ENCODE measurements at regions not wholly inside any gene's neighbourhood (a gene's known extent, or its start where the extent isn't known, plus 50 kb on each side); places are given as distances from the start of the nearest gene placed in this dataset.
"Not testable (repeated sequence)": the region's sequence is repeated elsewhere in the genome, so short reads cannot be mapped to it uniquely, and the experiment has no call there.

- no peak for DNase-seq (ENCODE audit: low read depth, low spot score)
These were observed 456.1 kb upstream of the PROX1 start for GRCh38 chr1:213531369-213532310.

DNA sequence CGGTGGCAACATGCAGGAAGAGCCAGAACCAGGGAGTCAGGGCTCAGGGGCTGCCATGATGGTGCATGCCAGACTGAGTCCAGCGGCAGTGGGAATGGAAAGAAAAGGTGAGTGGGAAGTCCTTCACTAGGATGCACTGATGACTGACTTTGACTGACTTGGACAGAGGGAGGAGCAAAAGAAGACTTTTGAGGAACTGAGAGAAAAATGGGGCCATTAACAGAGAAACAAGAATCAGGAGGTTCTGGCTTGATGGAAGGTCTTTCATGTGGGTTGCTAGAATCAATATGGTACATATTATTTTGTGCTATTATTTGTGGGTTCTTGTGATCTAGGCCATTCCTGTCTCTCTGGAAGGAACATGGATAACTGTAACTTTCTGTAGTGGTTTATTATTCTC lies 454.6 kb upstream of the PROX1 start:
- DNase-seq (ENCODE audit: low read depth, low spot score), result no peak

DNA sequence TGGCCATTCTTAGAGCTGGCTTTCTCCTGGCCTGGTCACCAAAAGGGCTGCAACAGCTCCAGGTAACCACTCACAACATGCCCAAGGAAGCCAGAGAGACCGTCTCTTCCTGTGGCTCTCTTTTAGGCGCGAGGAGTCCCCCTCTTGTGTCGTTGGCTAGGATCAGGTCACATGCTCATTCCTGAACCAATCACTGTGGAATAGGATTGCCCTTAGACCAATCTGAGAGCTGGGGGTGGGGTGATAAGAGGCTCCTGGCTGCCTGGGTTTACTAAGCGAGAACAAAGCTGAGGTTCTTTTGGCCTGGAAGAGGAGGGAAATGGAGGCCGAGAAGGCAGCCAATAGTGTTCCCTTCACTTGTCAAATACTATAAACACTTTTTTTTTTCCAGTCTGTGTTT lies 452.1 kb upstream of the PROX1 start:
- DNase-seq (ENCODE audit: low read depth, low spot score), result no peak

GRCh38 chr1:213538251-213538650 lies 449.5 kb upstream of the PROX1 start:
- DNase-seq (ENCODE audit: low read depth, low spot score), result no peak

DNA sequence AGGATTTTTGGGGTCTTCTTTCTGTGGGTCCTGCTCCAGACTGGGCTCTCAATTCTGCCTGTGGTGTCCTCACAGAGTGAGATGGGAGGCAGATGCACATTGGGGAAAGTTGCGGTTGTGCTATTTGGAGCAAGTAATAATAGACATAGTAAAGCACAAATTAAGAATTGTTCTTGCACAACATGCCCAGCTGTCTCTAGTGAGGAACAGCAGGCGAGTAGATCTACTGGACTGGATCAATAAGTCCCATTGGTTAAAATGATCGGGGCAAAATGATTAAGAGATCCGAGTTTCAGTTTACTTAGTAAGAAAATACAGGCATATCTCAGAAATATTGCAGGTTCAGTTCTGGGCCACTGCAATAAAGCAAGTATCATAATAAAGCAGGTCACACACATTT lies 448.3 kb upstream of the PROX1 start:
- DNase-seq (ENCODE audit: low read depth, low spot score), result no peak

DNA sequence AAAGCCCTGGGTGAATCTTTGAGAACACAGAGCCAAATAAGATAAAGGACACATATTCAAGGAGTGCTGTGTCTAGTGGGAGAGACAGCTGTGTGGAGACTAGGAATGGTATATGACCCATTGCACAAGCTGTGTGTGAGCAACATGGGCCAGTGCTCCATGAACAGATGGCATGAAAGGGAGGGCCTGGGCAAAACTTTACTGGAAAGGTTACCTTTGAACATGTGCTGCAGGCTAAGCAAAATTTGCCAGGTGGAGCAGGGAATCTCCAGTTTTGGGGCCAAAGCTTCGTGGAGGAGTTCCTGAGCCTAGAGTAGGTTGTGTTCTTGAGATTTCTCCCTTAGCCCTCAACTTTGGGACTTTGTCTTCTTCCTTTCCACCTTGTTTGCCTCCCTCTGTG lies 446.1 kb upstream of the PROX1 start:
- no peak for DNase-seq (ENCODE audit: low read depth, low spot score)

GRCh38 chr1:213545181-213545580 lies 442.6 kb upstream of the PROX1 start:
- not testable (repeated sequence) for DNase-seq (ENCODE audit: low read depth, low spot score)

- DNase-seq (ENCODE audit: low read depth, low spot score), result no peak
These were observed 437.8 kb upstream of the PROX1 start for GRCh38 chr1:213549982-213550381.

DNA sequence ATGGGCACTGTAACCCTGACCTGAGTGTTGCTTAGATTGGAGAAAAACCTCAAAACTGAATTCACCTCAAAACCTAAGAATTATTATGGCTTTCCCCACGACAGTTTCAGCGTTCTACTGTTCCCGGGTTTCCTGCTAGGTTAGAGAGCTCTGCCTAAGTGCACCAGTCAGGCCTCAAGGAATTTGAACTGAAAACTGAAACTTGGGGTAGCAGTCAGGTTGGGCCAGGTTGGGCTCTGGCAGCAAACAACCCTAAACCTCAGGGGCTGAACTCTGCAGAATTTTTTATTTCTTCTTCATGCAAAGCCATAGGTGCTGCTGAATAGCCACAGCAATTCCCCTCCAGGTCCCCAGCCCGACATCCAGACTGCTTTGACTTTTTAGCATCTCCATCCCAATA lies 437.0 kb upstream of the PROX1 start:
- no peak for DNase-seq (ENCODE audit: low read depth, low spot score)

DNA sequence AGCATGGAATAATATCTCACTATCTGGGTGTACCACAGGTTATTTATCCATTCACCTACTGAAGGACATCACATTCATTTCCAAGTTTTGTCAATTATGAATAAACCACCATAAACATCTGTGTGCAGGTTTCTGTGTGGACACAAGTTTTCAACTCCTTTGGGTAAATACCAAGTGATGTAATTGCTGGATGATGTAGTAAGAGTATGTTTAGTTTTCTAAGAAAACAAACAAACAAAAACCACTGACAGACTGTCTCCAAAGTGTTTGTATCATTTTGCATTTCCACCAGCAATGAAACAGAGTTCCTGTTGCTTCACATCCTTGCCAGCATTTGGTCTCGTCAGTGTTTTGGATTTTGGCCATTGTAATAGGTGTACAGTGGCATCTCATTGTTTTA lies 435.7 kb upstream of the PROX1 start:
- no peak for DNase-seq (ENCODE audit: low read depth, low spot score)

DNA sequence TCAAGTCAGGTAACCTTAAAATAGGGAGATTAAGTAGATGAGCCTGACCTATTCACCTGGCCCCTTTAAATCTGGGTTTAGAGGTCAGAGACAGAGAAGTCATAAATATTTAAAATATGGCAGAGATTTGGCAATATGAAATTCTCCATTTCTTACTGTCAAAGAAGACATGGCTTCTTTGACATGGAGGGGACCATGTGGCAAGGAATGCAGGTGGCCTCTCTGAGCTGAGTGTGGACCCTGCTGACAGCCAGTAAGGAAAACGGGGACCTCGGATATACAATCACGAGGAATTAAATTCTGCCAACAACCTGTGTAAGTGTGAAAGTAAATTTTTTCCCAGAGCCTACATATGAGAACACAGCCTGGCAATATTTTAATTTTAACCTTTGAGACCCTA lies 427.5 kb upstream of the PROX1 start:
- DNase-seq (ENCODE audit: low read depth, low spot score), result no peak

DNA sequence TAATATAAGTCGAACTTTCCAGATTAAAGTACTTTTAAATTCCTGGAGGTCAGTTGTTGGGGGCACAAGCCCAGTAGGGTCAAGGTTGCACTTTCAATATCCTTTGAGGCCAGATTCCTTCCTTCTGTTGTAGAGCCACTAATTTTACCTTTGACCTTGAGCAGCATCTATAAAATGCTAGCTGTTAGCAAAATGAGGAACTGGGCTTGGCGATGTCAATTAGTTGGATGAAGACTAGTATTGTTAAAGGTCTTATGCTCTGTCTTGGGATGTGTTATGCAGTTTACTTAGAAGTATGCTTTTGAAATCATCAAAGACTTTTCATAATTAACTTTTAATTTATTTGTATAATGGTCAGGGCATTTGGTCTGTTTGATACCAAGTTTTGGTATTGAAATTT lies 425.9 kb upstream of the PROX1 start:
- no peak for DNase-seq (ENCODE audit: low read depth, low spot score)

- DNase-seq (ENCODE audit: low read depth, low spot score), result no peak
These were observed 423.5 kb upstream of the PROX1 start for GRCh38 chr1:213564215-213564659.

DNA sequence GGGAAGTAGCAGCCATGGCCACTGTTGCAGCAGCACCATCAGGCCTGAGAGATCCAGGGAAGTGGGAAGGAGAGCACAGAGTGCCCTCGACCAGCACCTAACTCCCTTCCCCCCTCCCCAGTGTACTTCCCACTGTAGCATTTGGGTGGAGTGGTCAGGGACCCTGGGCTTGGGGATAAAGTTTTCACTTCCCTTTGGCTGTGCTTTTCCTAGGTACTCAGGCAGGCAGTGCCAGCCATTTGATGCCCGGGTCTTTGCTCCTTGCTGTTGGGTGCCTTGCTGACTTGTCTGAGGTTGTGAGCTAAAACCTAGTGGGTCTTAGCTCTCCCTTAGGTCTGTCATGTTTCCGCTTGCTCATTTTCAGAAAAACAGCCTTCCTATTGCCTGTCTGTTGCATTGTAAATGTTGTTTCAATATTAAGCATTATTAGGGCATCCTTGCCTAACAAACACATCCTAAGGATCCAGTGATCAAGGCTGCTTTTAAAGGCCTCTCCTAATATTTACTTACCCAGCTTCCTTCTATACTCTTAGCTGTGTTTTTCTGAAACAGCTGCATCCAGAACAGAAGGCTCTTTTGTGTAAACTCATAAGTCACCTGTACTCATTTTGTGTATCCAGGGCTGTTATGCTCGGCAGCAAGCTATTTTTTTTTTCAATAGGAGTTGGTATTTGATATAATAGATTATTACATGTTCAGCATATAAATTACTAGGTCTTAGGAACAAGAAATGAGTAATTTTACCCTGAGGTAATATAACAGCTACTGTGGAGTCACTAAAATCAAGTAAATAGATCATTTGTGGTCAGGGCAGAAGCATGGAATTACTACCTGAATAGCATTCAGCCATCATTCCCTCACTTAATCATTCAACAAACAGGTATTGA lies 418.6 kb upstream of the PROX1 start:
- DNase-seq (ENCODE audit: low read depth, low spot score), result no peak

GRCh38 chr1:213569816-213570150 lies 418.0 kb upstream of the PROX1 start:
- DNase-seq (ENCODE audit: low read depth, low spot score), result no peak

- DNase-seq (ENCODE audit: low read depth, low spot score), result no peak
These were observed 417.3 kb upstream of the PROX1 start for GRCh38 chr1:213570487-213570886.

- DNase-seq (ENCODE audit: low read depth, low spot score), result no peak
These were observed 416.4 kb upstream of the PROX1 start for GRCh38 chr1:213571419-213571818.

- DNase-seq (ENCODE audit: low read depth, low spot score), result no peak
These were observed 415.9 kb upstream of the PROX1 start for GRCh38 chr1:213571843-213572242.

GRCh38 chr1:213572912-213573647 lies 414.7 kb upstream of the PROX1 start:
- no peak for DNase-seq (ENCODE audit: low read depth, low spot score)

DNA sequence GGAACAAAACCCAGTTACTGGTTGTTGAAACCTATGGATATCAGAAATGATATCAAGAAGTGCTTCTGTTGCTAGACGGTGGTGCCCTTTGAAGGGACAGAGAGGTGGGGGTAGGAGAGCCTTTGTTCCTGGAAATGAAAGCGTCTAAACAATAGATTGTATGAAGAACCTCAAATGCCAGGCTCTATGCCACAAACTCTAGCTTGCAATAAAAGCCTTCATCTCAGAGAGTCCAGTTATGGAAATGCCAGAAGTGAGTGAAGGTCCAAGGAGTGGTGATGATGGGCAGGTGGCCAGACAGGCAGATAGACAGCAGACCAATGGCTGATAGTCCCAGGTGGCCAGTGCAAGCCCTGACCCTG lies 414.1 kb upstream of the PROX1 start:
- no peak for DNase-seq (ENCODE audit: low read depth, low spot score)

- no peak for DNase-seq (ENCODE audit: low read depth, low spot score)
These were observed 404.7 kb upstream of the PROX1 start for GRCh38 chr1:213582976-213583567.

DNA sequence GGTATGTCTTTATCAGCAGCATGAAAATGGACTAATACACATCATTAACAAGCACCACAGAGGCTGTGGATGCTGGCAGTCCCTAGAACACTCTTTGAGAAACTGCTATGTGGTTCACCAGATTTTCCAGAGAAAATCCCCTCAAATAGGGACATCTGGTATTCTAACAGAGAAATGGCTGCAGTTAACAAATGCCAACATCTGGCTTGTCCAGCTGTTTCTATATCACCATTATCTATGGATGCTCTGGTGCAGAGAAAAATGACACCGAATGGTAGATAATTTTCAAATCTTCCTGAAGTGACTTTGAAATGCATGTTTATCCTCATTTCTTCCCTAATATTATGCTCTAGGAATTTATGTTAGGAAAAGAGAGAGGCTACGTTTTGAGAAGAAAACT lies 403.5 kb upstream of the PROX1 start:
- no peak for DNase-seq (ENCODE audit: low read depth, low spot score)

Measured in smooth muscle cell of the brain vasculature (primary cell).